HL-60 (cell line): ENCODE measurements at regions not wholly inside any gene's neighbourhood (a gene's known extent, or its start where the extent isn't known, plus 50 kb on each side); places are given as distances from the start of the nearest gene placed in this dataset.

Experiments
- DNase-seq, 2 experiments: peaks; one replicate each; pipeline ENCODE4 v3.0.0-alpha.2; 2010 to 2020; ENCODE audit warnings: low read depth in 1 of 2, low spot score in 1 of 2
- H3K27ac ChIP-seq: fragments of 250-450 bp; sonication (Bioruptor Pico); replicated peaks from 2 replicates; pipeline ENCODE4 v1.5.1; 2020; ENCODE audit warnings: mild to moderate bottlenecking, moderate library complexity
- H3K27me3 ChIP-seq: fragments of 250-450 bp; sonication (Bioruptor Pico); 2 replicates; pipeline ENCODE4 v1.5.1; 2021; ENCODE audit warnings: mild to moderate bottlenecking, moderate library complexity; ENCODE audit not compliant: insufficient read depth, poor library complexity, severe bottlenecking
- H3K4me3 ChIP-seq: replicated peaks from 2 replicates; pipeline ENCODE4 v1.5.1; 2011; ENCODE audit warnings: mild to moderate bottlenecking, control low read depth, low read length; ENCODE audit not compliant: insufficient read depth
- GABPA ChIP-seq: IDR thresholded peaks from 2 replicates; pipeline ENCODE4 v1.6.1; 2012; ENCODE audit warnings: low read depth
- POLR2AphosphoS5 ChIP-seq: IDR thresholded peaks from 2 replicates; pipeline ENCODE4 v1.6.1; 2012; ENCODE audit warnings: low read depth
- SPI1 ChIP-seq: IDR thresholded peaks from 2 replicates; pipeline ENCODE4 v1.6.1; 2012; ENCODE audit warnings: low read depth, mild to moderate bottlenecking, borderline replicate concordance
- TF ChIP-seq, protein P1 (sequence below): IDR thresholded peaks from one replicate; pipeline ENCODE4 v1.5.1; 2011; ENCODE audit warnings: low read length, control low read depth, inconsistent platforms; ENCODE audit not compliant: insufficient read depth
- TF ChIP-seq, protein P2 (sequence below): IDR thresholded peaks from 2 replicates; pipeline ENCODE4 v1.6.1; 2012; ENCODE audit warnings: low read depth; ENCODE audit not compliant: insufficient replicate concordance

DNA sequence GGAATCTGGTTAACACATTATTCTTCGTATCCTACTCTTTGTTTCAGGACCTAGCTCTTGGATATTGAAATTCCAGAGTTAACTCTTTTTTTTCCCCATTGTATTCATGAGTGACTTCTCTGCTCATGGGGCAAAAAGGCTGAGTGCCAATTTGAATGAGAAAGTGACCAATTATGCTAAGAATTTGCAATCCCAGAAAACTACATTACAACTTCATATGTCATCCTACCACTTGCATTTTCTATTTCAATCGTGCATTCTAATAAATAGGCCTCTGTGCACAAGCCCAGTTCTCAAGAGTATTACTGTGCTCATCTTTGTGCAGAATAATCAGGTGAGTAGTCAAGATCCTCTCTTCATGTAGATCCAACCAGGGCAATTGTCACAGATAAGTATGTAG is 537.8 kb downstream of the OTOL1 start:
- Histone ChIP-seq H3K27ac (no peak overlapping the region), H3K27me3 (no peaks in the 10 kb centered on the region), H3K4me3 (no peak overlapping the region)
- TF ChIP-seq, protein P1, sequence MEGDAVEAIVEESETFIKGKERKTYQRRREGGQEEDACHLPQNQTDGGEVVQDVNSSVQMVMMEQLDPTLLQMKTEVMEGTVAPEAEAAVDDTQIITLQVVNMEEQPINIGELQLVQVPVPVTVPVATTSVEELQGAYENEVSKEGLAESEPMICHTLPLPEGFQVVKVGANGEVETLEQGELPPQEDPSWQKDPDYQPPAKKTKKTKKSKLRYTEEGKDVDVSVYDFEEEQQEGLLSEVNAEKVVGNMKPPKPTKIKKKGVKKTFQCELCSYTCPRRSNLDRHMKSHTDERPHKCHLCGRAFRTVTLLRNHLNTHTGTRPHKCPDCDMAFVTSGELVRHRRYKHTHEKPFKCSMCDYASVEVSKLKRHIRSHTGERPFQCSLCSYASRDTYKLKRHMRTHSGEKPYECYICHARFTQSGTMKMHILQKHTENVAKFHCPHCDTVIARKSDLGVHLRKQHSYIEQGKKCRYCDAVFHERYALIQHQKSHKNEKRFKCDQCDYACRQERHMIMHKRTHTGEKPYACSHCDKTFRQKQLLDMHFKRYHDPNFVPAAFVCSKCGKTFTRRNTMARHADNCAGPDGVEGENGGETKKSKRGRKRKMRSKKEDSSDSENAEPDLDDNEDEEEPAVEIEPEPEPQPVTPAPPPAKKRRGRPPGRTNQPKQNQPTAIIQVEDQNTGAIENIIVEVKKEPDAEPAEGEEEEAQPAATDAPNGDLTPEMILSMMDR = no peak
- no peak for TF ChIP-seq GABPA
- no peak for DNase-seq

DNA sequence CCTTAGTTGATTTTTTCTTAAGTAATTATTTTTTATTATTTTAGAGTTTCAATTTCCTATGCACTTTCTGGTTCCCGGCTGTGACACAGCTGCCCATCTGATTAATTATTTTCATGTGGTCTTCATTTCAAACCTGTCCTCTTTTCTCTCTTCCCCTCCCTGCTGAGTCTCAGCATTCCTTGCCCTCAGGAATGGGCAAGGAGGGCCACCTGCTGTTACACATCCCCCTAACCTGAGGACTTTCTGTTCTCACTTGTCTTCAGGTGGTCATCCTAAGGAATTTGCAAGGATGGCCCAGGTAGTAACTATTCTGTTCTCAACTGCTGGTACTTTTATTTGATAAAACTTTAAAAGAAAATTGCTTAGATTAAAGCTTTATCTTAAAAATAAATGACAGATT is 545.0 kb downstream of the OTOL1 start:
- TF ChIP-seq, protein P2, sequence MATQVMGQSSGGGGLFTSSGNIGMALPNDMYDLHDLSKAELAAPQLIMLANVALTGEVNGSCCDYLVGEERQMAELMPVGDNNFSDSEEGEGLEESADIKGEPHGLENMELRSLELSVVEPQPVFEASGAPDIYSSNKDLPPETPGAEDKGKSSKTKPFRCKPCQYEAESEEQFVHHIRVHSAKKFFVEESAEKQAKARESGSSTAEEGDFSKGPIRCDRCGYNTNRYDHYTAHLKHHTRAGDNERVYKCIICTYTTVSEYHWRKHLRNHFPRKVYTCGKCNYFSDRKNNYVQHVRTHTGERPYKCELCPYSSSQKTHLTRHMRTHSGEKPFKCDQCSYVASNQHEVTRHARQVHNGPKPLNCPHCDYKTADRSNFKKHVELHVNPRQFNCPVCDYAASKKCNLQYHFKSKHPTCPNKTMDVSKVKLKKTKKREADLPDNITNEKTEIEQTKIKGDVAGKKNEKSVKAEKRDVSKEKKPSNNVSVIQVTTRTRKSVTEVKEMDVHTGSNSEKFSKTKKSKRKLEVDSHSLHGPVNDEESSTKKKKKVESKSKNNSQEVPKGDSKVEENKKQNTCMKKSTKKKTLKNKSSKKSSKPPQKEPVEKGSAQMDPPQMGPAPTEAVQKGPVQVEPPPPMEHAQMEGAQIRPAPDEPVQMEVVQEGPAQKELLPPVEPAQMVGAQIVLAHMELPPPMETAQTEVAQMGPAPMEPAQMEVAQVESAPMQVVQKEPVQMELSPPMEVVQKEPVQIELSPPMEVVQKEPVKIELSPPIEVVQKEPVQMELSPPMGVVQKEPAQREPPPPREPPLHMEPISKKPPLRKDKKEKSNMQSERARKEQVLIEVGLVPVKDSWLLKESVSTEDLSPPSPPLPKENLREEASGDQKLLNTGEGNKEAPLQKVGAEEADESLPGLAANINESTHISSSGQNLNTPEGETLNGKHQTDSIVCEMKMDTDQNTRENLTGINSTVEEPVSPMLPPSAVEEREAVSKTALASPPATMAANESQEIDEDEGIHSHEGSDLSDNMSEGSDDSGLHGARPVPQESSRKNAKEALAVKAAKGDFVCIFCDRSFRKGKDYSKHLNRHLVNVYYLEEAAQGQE = no peak
- TF ChIP-seq SPI1 (no peak), POLR2AphosphoS5 (no peak), GABPA (no peak)
- TF ChIP-seq, protein P1 = no peak
- Histone ChIP-seq H3K27ac (no peak overlapping the region), H3K27me3 (no peaks in the 10 kb centered on the region), H3K4me3 (no peak overlapping the region)
- no peak for DNase-seq

DNA sequence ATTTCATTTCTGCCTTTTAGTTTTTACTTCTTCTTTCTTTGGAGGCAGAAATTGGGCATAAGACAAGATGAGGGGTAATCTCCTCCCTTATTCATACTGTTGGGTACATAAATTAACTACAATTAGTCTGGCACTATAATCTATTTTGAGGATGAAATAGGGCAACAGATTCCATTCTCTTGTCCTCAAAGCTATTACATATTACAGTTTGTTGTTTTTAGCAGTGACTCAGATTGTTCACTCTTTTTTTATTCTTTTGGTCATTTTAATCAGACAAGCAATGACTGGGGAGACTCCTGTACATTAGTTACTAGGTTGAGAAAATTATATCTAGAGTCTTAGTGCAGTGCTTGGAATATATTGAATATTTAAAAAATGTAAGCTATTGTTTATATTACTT is 556.0 kb downstream of the OTOL1 start:
- no peaks in the 10 kb centered on the region for H3K27me3 ChIP-seq
- DNase-seq = no peak
- no peak overlapping the region for H3K27ac ChIP-seq
- no peak overlapping the region for H3K4me3 ChIP-seq
- no peak for TF ChIP-seq GABPA
- TF ChIP-seq SPI1 = no peak
- TF ChIP-seq, protein P1 = no peak
- TF ChIP-seq POLR2AphosphoS5 = no peak
- TF ChIP-seq, protein P2 = no peak

DNA sequence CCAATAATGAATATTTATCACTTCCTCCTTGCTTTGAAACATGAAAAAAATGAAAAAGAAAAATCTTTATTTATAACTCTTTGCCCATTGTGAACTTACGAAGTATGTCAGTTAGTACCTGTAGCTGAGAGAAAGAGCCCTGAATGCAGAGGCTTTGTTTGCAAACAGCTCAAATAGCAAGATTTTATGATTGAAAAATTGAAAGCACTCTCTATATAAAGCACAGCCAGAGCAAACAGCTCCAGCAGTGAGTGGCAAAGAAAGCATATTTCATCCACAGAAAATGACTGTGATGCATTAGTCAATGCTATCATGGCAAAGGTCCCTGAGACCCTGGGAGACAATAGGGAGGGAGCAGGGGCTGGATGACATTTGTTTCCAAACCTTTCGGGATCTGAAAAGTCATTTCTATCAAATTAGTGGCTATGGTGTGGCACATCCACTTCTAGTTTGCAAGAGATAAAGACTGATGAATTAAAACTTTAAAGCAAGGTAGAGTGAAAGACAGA is 576.1 kb downstream of the OTOL1 start:
- TF ChIP-seq, protein P1 = no peak
- no peak for TF ChIP-seq GABPA
- Histone ChIP-seq H3K4me3 (no peak overlapping the region), H3K27me3 (no peaks in the 10 kb centered on the region), H3K27ac (no peak overlapping the region)
- no peak for DNase-seq
